Activated T-cell treated with anti-CD3 and anti-CD28 coated beads for 4 hours (primary cell): ENCODE measurements at regions not wholly inside any gene's neighbourhood (a gene's known extent, or its start where the extent isn't known, plus 50 kb on each side); places are given as distances from the start of the nearest gene placed in this dataset.

Experiments used
- DNase-seq: peaks from one replicate; pipeline ENCODE4 v3.0.0-alpha.2; 2020

DNA sequence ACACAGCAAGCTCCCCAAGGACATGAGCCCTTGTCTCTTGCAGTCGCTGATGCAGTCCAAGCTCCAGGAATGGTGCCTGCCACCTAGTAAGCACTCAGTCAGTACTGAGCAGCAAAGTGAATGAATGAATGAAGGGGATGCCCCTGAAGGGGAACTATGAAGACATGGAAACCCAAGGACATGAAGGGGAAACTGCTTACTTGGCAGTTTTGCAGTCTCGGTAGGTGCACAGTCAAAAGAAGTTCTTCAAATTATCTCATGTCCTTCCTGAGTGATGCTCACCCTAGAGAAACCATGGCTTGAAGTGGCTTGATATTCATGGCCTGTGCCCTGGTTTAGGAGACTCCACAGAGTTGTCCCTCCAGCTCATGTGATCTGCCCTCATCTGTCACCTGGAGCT lies 102.1 kb upstream of the DLX2 start:
- DNase-seq, result no peak

DNA sequence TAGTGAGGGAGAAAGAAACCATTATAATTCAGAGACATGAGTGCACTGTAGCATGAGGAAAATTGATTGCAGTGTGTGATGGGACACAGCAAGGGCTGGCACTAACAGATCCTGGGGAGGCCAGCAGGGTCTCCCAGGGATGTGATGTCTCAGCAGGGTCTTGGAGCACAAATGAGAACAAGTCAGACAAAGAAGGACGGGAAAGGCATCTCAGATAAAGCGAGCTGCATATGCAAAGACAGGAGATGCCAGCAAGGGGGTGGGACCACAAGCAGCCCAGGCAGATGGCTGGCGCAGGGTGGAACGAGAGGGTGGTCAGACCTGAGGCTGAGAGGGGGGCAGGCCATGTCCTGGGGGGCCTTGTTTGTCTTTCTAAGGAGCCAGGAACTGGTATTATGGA lies 102.6 kb upstream of the DLX2 start:
- DNase-seq, result no peak

DNA sequence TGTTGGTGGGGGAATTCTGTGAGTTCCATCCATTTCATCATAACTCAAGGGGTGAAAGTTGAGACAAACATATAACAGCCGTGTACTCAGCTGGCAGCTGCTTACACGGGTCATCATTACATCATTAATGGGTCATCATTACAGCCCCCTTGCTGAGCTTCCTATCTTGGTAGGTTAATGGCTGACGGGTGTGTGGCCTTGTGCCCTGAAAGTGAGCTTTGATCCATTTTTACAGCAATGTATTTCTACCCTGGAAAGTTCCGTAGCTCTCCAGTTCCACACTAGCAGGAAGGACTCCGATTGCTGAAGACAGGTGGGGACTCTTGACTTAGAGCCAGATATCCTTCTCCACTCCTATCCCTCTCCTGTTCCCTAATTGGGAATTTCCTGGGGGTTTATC lies 105.2 kb upstream of the DLX2 start:
- DNase-seq, result no peak

DNA sequence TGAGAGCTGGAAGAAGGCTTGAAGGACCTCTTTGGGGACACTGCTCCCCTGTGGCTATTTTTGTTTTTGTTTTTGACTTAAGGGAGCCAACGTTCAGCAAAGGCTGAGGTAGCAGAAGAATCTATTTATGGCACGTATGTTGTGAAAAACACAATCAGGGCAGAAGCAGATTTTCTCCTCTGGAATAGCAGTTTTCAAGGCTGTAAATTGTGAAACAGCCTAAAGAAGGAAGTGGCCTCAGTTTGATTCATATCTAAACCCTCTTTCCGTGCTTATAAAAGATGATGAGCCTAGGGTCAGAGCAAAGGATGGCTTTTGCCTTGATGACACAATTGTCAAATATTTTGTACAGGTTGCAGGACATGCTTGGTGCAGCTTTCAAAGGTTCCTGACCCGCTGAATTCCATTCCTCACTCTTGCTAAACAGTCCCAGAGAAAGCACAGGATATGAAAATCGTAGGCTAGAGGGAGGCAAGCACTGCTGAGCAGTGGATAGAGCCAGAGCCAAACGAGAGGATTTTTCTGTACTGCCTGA lies 106.2 kb upstream of the DLX2 start:
- no peak for DNase-seq

DNA sequence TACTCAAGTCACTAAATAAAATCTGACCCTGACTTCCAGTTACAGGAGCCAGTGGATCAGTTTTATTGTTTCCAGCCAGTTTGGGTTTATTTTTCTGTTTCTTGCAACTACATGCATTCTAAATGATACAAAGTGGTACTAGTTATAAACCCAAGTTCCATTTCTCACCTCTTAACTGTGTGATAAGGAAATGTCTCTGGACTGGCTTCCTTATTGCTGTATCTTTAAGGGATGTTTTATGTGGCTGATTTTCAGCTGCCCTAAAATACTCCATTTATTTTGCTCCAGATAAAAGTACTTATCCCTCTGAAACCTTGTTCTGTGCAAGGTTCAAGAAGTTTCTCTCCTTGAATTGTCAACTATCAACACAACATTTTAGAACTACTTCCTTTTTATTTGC lies 107.9 kb upstream of the DLX2 start:
- DNase-seq, result no peak

DNA sequence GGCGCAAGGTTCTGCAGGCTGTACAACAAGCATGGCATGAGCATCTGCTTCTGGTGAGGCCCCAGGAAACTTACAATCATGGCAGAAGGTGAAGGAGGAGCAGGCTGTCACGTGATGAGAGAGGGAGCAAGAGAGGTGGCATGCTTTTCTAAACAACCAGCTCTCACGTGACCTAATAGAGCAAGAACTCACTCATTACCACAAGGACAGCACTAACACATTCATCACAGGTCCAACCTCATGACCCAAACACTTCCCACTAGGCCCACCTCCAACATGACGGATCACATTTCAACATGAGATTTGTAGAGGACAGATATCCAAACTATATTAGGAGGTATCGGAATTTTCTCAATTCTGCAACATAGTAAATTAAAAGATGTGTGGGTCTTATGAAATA lies 108.8 kb upstream of the DLX2 start:
- DNase-seq, result no peak

DNA sequence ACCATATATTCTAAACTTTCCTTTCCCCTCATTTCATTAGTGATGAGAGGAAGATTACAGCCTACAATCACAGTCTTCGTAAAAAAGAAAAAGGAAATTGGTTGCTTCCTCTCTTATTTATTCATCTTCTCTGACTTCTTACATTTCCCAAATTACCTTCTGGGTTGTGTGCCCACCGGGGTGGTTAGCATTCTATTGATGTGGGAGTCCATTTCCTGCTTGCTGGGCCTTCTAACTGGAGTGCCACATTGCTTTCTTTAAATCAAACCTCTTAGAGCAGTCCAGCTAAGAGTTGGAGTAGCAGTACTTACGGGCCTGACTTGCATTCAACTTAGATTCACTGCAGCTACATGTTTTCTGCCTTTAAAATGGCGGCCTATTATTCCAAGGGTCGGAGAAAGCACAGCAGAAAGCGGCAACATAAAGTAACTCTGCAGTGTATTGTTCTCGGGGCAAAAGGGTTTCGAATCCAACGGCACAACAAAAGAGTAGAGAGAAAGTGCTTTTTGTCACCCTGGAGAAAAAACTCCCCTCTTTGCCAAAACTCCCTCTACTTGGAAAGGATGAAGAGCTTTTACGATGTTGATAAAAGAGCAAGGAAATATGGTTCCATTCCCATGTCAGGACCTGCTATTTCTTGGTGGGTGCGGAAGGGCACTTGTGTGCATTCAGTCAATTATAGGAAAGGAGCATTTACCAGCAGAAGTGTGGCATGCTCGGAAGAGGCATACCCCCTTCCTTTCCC lies 110.6 kb upstream of the DLX2 start:
- DNase-seq, result no peak

DNA sequence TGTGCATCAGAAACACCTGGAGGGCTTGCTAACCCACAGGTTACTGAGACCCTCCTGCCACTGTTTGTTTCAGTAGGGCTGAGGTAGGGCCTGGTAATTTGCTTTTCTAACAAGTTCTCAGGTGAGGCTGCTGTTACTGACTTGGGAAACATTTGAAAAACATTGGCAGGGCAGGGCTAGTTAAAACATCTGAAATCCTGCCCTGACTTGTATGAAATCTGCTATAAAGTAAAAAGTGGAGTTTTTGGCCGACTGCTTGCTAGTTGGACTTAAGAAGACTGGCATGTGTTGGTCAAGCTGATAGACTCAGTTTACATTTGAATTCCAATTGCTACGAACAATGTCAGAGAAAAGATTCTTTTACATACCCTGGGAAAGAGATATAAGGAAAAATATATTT lies 111.6 kb upstream of the DLX2 start:
- no peak for DNase-seq

DNA sequence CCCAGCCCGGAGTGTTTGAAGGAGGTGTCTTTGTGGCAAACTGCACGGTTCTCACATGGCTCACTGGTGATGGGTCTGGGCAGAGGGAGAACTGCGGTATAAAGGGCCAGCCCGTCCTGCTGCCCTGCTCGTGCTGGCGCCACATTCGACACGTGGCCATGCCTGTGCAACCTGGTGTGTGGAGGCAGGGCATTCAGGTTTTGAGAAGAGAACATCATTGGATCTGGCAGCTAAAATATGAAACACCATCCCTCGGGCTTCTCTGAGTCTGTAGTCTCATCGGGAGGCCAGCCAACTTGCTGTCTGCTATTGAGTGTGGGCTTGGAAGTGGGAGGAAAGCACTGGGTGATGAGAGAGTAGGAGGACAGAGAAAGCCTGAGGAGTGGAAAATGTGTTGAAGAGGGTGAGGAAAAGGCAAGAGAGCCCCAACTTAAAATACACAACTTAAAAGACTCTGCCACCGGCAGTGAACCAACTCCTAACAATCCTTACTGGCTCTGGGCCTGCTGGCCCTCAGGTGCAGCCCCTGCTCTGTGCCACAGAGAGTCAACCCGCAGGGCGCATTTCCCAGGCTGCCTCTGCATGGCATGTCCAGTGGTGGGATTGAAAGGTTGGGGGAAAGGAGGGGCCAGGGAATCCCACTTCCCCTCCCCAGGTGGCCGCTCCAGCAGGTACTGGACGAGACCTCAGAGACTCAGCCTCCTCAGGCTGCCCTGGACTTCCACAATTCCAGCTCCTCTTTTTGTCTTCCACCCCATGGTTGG lies 112.7 kb upstream of the DLX2 start:
- DNase-seq, result no peak

DNA sequence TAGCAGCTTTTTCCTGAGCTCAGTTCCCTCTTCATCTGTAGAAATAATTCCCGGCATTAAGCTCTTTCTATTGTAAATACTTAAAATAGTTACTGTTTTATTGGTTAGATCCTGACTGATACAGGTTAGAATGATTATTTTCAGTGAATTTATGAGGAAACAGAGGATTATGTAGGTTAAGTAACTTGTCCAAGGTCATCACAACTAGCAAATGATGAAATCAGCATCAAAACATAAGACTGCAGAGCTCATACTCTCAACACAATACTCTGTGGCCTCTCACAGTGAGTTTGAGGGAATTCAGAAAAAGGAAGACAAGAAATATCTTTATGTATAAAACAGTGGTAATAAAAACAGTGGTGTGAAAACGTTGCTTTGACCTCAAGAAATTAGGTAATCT lies 113.2 kb upstream of the DLX2 start:
- no peak for DNase-seq

DNA sequence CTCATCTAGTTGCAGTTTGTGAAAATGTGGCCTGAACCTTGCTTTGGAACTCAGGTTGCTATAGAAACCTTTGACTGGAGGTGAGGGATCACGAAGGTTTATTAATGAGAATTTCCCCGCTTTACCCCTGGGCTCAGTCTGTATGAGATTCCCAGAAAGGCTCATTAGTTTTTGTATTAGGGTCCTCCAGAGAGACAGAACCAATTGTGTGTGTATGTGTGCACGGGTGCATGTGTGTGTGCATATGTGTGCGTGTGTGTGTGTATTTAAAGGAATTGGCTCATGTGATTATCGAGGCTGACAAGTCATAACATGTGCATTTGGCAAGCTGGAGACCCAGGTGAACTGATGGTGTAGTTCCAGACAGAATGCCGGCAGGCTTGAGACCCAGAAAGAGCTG lies 113.8 kb upstream of the DLX2 start:
- no peak for DNase-seq

DNA sequence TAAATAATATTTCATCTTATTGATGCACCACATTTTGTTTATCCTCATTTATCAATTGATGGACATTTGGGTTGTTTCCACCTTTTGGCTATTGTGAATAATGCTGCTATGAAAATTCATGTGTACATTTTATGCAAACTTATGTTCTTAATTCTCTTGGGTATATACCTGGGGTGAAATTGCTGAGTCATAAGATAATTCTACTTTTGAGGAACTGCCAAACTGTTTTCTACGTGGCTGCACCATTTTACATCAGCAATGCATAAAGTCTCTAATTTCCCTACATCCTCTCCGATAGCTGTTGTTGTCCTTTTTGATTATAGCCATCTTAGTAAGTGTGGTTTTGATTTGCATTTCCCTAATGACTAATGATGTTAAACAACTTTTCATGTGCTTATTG lies 116.5 kb upstream of the DLX2 start:
- no peak for DNase-seq

DNA sequence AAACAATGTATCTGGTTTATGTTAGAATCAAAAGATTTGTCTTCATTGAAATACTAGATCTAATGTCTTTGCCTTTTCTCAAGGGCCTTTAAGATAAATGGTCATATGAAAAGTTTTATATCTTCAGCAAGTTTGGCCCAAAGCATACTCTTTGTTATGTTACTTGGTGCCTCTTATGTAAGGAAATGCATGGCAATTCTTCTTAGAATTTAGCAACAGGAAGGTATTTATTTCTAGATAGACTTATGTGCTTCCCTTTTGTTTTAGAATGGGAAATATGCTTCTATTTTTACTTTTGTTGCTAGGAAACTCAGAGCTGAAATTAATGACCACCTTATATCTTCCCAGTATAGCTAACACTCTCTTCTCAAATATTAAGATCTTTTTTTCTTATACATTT lies 117.4 kb upstream of the DLX2 start:
- no peak for DNase-seq

DNA sequence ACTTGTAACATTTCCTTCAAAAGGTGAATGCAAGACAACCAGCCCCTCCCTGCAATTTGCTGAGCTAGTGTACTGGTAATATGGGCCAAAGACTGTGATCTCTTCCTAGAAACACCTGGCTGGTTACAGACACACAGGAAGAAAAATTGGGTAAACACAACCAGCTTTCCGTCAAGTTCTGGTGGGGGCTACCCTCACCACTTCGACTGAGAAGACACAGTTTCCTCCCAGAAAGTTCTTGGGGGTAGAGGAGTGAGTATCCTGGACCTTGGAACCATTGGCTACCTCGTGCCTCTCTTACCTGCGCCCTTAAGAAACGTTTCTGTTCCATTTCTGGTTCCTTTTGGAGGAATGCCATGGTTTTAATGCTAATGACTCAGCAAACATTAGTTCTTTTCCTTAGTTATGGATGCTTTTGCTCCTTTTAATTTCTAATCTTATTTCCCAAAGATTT lies 120.9 kb upstream of the DLX2 start:
- no peak for DNase-seq

DNA sequence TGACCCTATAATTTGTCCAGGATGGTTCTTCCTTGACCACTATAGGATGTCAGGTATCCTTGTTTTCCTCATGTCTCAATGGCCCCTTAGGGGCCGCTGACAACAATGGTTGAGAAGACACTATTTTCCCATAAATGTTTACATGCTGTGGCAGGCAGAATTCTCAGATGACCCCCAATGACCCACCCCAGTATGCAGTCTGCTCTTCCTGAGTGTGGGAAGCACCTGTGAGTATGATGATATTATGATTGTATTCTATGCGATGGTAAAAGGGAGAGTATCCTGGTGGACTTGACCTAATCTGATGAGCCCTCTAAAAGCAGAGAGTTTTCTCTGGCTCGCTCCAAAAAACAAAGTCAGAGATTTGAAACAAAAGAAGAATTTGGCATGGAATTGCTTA lies 123.1 kb upstream of the DLX2 start:
- no peak for DNase-seq

DNA sequence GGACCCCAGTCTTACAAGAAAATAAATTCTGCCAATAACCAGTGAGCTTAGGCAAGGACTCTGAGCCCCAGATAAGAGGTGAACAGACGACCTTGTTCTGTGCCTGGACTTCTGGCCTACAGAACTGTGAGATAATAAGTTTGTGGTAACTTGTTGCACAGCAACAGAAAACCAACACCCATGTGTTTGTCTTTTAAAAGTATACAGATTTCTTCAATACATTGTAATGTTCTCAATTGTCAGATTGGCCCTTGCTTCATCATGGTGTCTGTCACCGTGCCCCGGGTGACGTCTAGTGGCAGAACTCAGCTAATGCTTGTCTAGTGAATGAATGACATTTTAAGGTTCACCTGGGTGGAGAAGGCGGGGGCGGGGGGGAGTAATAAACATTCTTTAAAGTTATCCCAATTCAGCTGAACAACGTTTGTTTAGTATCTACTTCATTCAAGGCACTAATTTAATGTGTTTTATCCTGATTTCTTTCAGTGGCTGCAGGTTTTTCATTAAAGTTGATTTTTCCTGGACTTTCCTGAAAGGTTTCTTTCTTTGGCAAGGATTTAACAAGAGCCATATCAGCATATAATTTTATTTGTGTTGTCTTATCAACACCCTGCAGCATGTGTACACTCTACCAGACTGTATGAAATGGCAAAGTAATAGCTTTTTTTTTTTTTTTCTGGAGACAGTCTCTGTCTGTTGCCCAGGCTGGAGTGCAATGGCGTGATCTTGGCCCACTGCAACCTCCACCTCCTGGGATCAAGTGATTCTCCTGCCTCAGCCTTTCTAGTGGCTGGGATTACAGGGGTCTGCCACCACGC lies 123.8 kb upstream of the DLX2 start:
- DNase-seq, result no peak

DNA sequence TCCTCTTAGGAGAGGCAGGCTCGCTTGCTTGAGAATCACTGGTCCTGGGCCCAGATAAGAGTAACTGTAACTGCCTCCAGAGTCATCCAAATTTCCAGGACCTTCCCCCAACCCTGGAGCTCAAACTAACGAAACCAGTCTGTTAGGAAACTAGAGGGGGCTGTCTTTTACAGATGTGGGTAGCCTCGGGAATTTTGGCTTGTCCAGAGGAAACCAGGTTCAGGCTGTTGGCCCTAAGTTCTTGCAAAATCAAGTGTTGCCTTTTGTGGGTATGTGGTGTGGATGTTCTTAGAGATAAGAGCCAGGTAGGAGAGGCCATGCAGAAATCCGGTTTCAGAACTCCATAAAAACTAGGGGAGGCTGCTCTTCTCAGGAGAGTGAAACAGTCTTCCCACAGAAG lies 125.0 kb upstream of the DLX2 start:
- no peak for DNase-seq

DNA sequence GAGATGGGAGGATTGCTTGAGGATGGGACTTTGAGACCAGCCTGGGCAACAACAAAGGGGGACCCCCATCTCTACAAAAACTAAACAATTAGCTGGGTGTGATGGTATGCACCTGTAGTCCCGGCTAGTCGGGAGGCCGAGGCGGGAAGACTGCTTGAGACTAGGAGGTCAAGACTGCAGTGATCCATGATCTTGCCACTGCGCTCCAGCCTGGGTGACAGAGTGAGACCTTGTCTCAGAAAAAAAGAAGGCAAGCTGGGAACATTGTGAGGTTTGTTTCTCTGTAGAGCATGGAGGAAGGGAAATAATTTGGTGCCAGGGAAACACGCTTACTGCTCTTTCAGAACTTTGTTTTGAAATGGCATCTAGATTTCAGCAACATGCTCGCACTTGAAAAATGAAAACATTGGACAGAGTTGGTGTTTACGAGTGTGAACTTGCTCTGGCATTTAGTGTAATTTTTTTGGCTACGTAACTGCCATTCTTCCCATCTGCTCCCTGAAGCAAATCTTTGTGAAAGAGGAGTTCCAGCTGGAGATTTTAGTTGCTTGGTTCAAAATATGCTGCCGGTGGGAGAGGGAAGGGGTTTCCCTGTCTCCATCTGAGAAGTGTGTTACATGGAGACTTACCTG lies 125.6 kb upstream of the DLX2 start:
- no peak for DNase-seq

DNA sequence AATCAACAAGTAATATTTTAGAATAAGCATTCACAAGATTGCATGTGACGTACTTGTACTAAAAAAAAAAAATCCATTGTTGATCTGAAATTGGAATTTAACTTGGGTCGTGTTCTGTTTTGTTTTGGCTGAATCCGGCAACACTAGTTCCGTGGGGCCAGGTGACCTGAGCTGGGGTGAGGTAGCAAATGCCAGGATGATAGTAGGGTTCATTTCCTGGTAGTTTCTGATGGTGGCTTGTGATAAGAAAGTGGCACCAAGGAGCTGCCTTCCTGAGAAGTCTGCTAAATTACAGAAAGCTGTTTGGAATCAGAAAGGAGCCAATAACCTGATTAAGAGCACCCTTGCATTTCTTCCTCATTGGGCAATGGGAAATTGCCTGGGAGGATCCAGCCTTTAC lies 126.4 kb upstream of the DLX2 start:
- no peak for DNase-seq

DNA sequence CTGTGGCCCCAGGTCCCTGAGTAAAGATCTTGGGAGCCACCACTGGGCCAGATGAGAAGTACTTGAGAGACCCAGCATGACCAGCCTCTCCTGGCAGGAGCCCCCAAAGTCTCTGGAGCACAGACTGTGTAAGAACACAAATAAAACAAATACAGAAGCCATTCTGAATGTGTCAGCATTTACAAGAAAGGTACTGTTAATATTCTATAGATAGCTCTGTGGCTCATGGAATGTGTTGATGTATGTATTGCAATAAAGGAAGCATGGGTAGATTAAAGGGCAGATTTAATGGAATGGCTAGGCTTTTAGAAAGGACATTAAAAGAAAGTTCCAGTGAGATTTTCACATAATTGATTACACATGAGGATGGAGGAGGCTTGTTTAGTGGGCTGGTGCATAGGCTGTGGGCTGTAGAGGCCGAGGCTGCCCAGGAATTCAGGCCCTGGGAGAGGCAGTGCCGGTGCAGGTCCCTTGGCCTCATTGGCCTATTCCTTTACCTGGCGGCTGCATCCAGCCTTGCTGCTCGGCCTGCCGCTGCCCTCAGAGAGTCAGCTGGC lies 127.7 kb upstream of the DLX2 start:
- DNase-seq, result no peak

DNA sequence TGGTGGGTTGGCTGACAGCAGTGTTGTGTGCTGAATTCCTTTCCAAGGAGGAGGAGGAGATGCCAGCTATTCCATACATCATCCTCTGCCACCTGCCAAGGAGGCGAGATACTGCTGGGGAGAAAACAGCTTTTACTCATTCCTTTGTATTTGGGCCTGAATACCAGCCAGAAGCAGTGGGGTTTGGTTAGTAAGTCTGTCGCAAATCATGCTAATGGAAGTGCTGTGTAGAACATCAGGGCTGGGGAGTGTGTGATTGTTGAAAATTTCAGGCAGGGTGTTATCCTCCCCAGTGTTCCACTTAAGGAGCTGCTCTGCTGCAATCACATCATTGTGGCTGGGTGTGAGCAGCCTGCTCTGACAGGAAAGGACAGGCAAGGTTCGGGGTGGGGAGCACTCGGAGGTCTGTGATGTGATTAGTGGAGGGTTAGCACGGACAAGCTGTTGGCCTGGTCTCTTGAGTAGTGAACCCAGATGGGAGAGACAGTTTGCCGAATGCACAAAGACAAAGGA lies 128.2 kb upstream of the DLX2 start:
- DNase-seq, result no peak

DNA sequence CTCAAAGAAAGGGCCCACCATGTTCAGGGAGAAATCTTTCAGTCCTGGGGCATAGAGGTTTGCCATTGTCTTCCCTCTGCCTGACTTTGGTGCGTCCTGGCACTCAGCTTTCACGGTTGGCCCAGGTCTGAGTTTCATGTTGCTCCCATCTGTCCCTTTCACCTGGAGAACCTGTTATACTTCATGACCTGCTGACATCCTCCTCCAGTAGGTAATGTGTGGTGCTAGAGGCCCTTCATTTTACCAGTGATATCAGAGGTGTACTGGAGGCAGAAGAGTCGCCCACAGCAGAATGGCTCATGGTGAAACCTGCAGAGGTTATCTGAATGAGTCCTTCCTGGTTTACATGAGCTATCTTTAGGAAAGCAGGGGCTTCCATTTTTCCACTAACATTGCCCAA lies 128.8 kb upstream of the DLX2 start:
- DNase-seq, result no peak
